GM12878 (cell line): ENCODE measurements at regions not wholly inside any gene's neighbourhood (a gene's known extent, or its start where the extent isn't known, plus 50 kb on each side); places are given as distances from the start of the nearest gene placed in this dataset.

ENCODE experiments used
- ATAC-seq: fragments of 200-7000 bp; cut with Tn5 transposase; 3 replicates; pipeline ENCODE4 v1.9.1; 2020; ENCODE audit warnings: mild to moderate bottlenecking, moderate library complexity
- BruUV-seq: library from RNA; stranded (reverse); fragments of 400-500 nt; replicated peaks from 2 replicates; lab custom pipeline; 2021; lab: Mats Ljungman, UMichigan
- CTCF ChIA-PET: fragments of 300-600 bp; sonication (Branson Sonifier 250); formaldehyde crosslinking; extraction: SDS; loops from one replicate; lab custom pipeline; 2021; ENCODE audit warnings: inconsistent platforms; lab: Yijun Ruan, JAX
- POLR2A ChIA-PET: fragments of 350-600 bp; formaldehyde crosslinking; extraction: SDS; loops from one replicate; lab custom pipeline; 2021; ENCODE audit warnings: inconsistent platforms; lab: Charles Lee
- RAD21 ChIA-PET: fragments of 300-600 bp; sonication (Branson Sonifier 250); formaldehyde crosslinking; loops from one replicate; lab custom pipeline; 2023; ENCODE audit warnings: antibody characterized with exemption; ENCODE audit not compliant: unreplicated experiment; lab: Charles Lee
- SMC1A ChIA-PET: fragments of 300-600 bp; sonication (Branson Sonifier 250); formaldehyde crosslinking; loops from one replicate; lab custom pipeline; 2023; ENCODE audit not compliant: unreplicated experiment, uncharacterized antibody; lab: Charles Lee
- DNase-seq: peaks from one replicate; pipeline ENCODE4 v3.0.0-alpha.2; 2011; ENCODE audit warnings: low read depth, low spot score
- FAIRE-seq: peaks from 3 replicates; lab custom pipeline; 2011; peaks lifted over from hg19 to GRCh38; lab: Jason Lieb, UNC
- H2AFZ ChIP-seq: 2 replicates; pipeline ENCODE4 v1.6.0; 2011; ENCODE audit warnings: low read depth, low read length, control low read depth; ENCODE audit not compliant: control insufficient read depth
- H3K27ac ChIP-seq: 2 replicates; pipeline ENCODE4 v1.5.1; 2011; ENCODE audit warnings: control low read depth; ENCODE audit not compliant: control insufficient read depth, insufficient read depth
- H3K27me3 ChIP-seq, 2 experiments: replicated peaks in 1 of 2; 2 replicates each; pipeline versions ENCODE4 v1.6.0 to v1.6.1; 2011; ENCODE audit warnings: low read length in 1 of 2; ENCODE audit not compliant: control insufficient read depth in 2 of 2, insufficient read depth in 2 of 2
- H3K36me3 ChIP-seq, 2 experiments: 2 replicates each; pipeline ENCODE4 v1.5.1; 2011; ENCODE audit warnings: low read length in 1 of 2; ENCODE audit not compliant: control insufficient read depth in 2 of 2, insufficient read depth in 2 of 2
- H3K4me1 ChIP-seq: 2 replicates; pipeline ENCODE4 v1.6.1; 2011; ENCODE audit warnings: mild to moderate bottlenecking, low read length, moderate library complexity, mixed read lengths; ENCODE audit not compliant: control insufficient read depth, insufficient read depth
- H3K4me2 ChIP-seq: 2 replicates; pipeline ENCODE4 v1.6.0; 2011; ENCODE audit warnings: control low read depth; ENCODE audit not compliant: control insufficient read depth, insufficient read depth
- H3K4me3 ChIP-seq: fragments of 200-600 bp; sonication (generic); 2 replicates; pipeline ENCODE4 v1.5.1; 2016
- H3K79me2 ChIP-seq: 2 replicates; pipeline ENCODE4 v1.6.0; 2011; ENCODE audit warnings: low read length; ENCODE audit not compliant: control insufficient read depth, insufficient read depth
- H3K9ac ChIP-seq: 2 replicates; pipeline ENCODE4 v1.8.0; 2011; ENCODE audit warnings: low read length, control low read depth, mixed read lengths; ENCODE audit not compliant: control insufficient read depth, insufficient read depth
- H3K9me3 ChIP-seq: replicated peaks from 3 replicates; pipeline ENCODE4 v1.5.1; 2011; ENCODE audit warnings: mild to moderate bottlenecking, low read length; ENCODE audit not compliant: control insufficient read depth, insufficient read depth
- H4K20me1 ChIP-seq: 2 replicates; pipeline ENCODE4 v1.6.0; 2011; ENCODE audit not compliant: control insufficient read depth, insufficient read depth
- ATF7 ChIP-seq: fragments of 450-650 bp; IDR thresholded peaks from 2 replicates; pipeline ENCODE4 v1.6.1; 2016; ENCODE audit warnings: low read depth, mild to moderate bottlenecking
- BACH1 ChIP-seq: fragments of 450-650 bp; IDR thresholded peaks from 2 replicates; pipeline ENCODE4 v1.6.1; 2017; ENCODE audit warnings: mild to moderate bottlenecking, borderline replicate concordance
- EGR1 ChIP-seq, 2 experiments: IDR thresholded peaks; 1 replicate in 1 of 2; 2 replicates in 1 of 2; pipeline ENCODE4 v1.6.1; 2011 to 2012; ENCODE audit warnings: low read depth in 2 of 2, low read length in 2 of 2, borderline replicate concordance in 1 of 2, mild to moderate bottlenecking in 1 of 2, moderate library complexity in 1 of 2
- GABPA ChIP-seq: IDR thresholded peaks from 2 replicates; pipeline ENCODE4 v1.6.1; 2014; ENCODE audit warnings: antibody characterized with exemption, low read depth, mild to moderate bottlenecking, inconsistent platforms
- HDAC2 ChIP-seq: fragments of 200-600 bp; sonication (generic); IDR thresholded peaks from 2 replicates; pipeline ENCODE4 v1.6.1; 2017
- IKZF1 ChIP-seq: fragments of 450-650 bp; conservative IDR thresholded peaks from 2 replicates; pipeline ENCODE4 v1.6.1; 2017; ENCODE audit warnings: antibody characterized with exemption, mild to moderate bottlenecking
- LARP7 ChIP-seq: fragments of 450-650 bp; IDR thresholded peaks from 2 replicates; pipeline ENCODE4 v1.6.1; 2017; ENCODE audit warnings: mild to moderate bottlenecking
- MTA3 ChIP-seq: IDR thresholded peaks from 2 replicates; pipeline ENCODE4 v1.6.1; 2012; ENCODE audit warnings: low read length, inconsistent platforms, borderline replicate concordance
- SUPT20H ChIP-seq: IDR thresholded peaks from 2 replicates; pipeline ENCODE4 v1.6.1; 2011; ENCODE audit warnings: low read depth, mild to moderate bottlenecking, low read length, moderate library complexity, borderline replicate concordance; ENCODE audit not compliant: control insufficient read depth
- ZBED1 ChIP-seq: IDR thresholded peaks from 2 replicates; pipeline ENCODE4 v1.6.1; 2016; ENCODE audit warnings: borderline replicate concordance
- ZSCAN29 ChIP-seq: fragments of 450-650 bp; IDR thresholded peaks from 2 replicates; pipeline ENCODE4 v1.6.1; 2017; ENCODE audit warnings: mild to moderate bottlenecking, moderate library complexity
- WGBS: methylation state at CpG from one replicate; pipeline ENCODE4 v1.1.6; 2016; ENCODE audit warnings: low lambda C conversion rate; ENCODE audit not compliant: insufficient replicate concordance, insufficient coverage; ENCODE audit errors: missing lambda C conversion rate; 5-methylcytosine and 5-hydroxymethylcytosine counted together
- in situ Hi-C: fragments of 300-500 bp; cut with MboI; formaldehyde crosslinking; loops from 9 replicates; pipeline ENCODE4 v1.14.3; 2018; ENCODE audit warnings: mixed read lengths
- intact Hi-C: fragments of 100-400 bp; cut with micrococcal nuclease; formaldehyde crosslinking; loops from one replicate; pipeline ENCODE4 v1.14.2; 2022; ENCODE audit not compliant: unreplicated experiment
- TF ChIP-seq, protein P1 (sequence below): fragments of 450-650 bp; IDR thresholded peaks from 2 replicates; pipeline ENCODE4 v1.6.1; 2017; ENCODE audit warnings: mild to moderate bottlenecking, moderate library complexity
- TF ChIP-seq, protein P2 (sequence below): IDR thresholded peaks from 2 replicates; pipeline ENCODE4 v1.6.1; 2011; ENCODE audit warnings: borderline replicate concordance, low read depth, mild to moderate bottlenecking, moderate library complexity, mixed read lengths, low read length; ENCODE audit not compliant: insufficient read depth; ENCODE audit errors: extremely low read length
- TF ChIP-seq, protein P3 (sequence below): IDR thresholded peaks from 2 replicates; pipeline ENCODE4 v1.6.1; 2012; ENCODE audit warnings: low read depth, low read length, improper control_type of control experiment
- TF ChIP-seq, protein P4 (sequence below): fragments of 450-650 bp; formaldehyde crosslinking; IDR thresholded peaks from 2 replicates; pipeline ENCODE4 v1.4.0; 2020; ENCODE audit warnings: mild to moderate bottlenecking, moderate library complexity

DNA sequence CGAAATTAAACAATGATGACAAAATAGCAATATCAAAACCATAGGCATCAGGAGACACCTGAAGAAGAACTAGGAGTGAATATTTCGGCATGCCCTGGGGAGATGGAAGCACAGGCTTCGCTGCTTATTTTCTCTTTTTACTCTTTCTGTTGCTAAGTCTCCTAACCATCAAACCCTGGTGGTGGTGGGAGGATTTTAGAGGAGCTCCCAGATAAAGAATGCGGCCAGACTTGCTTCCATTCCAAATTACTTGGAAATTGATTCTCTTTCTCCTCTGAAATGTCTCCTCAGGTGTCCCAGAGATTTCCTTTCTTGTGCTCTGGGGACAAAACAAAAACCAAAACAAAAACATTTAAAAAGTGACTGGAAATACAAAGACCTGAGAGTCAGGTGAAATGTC is 243.0 kb downstream of the KBTBD8 start (continued):
- TF ChIP-seq, protein P1, sequence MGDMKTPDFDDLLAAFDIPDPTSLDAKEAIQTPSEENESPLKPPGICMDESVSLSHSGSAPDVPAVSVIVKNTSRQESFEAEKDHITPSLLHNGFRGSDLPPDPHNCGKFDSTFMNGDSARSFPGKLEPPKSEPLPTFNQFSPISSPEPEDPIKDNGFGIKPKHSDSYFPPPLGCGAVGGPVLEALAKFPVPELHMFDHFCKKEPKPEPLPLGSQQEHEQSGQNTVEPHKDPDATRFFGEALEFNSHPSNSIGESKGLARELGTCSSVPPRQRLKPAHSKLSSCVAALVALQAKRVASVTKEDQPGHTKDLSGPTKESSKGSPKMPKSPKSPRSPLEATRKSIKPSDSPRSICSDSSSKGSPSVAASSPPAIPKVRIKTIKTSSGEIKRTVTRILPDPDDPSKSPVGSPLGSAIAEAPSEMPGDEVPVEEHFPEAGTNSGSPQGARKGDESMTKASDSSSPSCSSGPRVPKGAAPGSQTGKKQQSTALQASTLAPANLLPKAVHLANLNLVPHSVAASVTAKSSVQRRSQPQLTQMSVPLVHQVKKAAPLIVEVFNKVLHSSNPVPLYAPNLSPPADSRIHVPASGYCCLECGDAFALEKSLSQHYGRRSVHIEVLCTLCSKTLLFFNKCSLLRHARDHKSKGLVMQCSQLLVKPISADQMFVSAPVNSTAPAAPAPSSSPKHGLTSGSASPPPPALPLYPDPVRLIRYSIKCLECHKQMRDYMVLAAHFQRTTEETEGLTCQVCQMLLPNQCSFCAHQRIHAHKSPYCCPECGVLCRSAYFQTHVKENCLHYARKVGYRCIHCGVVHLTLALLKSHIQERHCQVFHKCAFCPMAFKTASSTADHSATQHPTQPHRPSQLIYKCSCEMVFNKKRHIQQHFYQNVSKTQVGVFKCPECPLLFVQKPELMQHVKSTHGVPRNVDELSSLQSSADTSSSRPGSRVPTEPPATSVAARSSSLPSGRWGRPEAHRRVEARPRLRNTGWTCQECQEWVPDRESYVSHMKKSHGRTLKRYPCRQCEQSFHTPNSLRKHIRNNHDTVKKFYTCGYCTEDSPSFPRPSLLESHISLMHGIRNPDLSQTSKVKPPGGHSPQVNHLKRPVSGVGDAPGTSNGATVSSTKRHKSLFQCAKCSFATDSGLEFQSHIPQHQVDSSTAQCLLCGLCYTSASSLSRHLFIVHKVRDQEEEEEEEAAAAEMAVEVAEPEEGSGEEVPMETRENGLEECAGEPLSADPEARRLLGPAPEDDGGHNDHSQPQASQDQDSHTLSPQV: no peak
- TF ChIP-seq BACH1: no peak
- TF ChIP-seq, all 136 proteins: peak for 0

DNA sequence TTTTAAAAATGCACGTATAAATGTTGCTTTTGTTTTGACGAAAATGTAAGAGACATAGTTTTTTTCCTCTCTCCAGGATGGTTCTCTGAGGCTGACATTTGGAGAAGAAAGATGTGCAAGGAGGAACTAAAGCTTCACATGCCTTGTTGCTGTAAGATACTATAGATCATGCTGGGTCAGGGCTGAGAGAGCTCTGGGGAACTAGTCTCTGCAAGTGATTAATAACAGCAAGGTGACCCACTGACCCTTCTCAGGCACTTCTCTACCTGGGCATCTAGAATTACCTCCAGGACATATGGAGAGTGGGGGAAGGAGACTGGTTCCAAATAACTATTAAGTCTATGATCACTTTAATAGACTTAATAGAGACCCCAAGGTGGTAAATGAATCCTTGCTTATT is 246.0 kb downstream of the KBTBD8 start:
- Histone ChIP-seq H3K27me3 (peaks cover 0 to 1% of the 10 kb centered on the region in 2 experiments; a peak in 1 of 4 replicates), H3K27ac (no peak overlapping the region), H2AFZ (no peak overlapping the region), H3K36me3 (no peaks in the 10 kb centered on the region), H3K4me2 (no peak overlapping the region), H3K4me1 (no peaks in the 10 kb centered on the region), H3K79me2 (no peaks in the 10 kb centered on the region), H3K9me3 (no peaks in the 10 kb centered on the region), H3K4me3 (no peak overlapping the region), H4K20me1 (no peaks in the 10 kb centered on the region), H3K9ac (no peak overlapping the region)
- ChIA-PET SMC1A (interaction anchor here (0.6 kb wide), 1 partner anchor 14 kb away, joined by 3 read pairs; no protein-coding TSS in a partner anchor), POLR2A (no interaction called here), CTCF (interaction anchor here (0.8 kb wide), 1 partner anchor 130 kb away, joined by 3 read pairs; no protein-coding TSS in a partner anchor), RAD21 (no interaction called here)
- in situ Hi-C loops: no loop called here
- ATAC-seq (no peak), FAIRE-seq (no peak), DNase-seq (no peak)
- WGBS: 23% methylated on average over 2 of the region's 2 CpGs
- intact Hi-C loops: no loop called here
- BruUV-seq: no TSS peak
- TF ChIP-seq HDAC2 (no peak), SUPT20H (no peak), EGR1 (IDR thresholded peaks at IDR 0.05; ENCODE audit: borderline replicate concordance in 1 of 2, low read depth in 2 of 2, low read length in 2 of 2) (no peak), GABPA (no peak), ZBED1 (no peak), LARP7 (no peak), ZSCAN29 (no peak), MTA3 (no peak), ATF7 (no peak), IKZF1 (no peak)
- TF ChIP-seq, protein P2, sequence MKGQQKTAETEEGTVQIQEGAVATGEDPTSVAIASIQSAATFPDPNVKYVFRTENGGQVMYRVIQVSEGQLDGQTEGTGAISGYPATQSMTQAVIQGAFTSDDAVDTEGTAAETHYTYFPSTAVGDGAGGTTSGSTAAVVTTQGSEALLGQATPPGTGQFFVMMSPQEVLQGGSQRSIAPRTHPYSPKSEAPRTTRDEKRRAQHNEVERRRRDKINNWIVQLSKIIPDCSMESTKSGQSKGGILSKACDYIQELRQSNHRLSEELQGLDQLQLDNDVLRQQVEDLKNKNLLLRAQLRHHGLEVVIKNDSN: no peak
- TF ChIP-seq, protein P3, sequence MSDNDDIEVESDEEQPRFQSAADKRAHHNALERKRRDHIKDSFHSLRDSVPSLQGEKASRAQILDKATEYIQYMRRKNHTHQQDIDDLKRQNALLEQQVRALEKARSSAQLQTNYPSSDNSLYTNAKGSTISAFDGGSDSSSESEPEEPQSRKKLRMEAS: no peak
- TF ChIP-seq, protein P4, sequence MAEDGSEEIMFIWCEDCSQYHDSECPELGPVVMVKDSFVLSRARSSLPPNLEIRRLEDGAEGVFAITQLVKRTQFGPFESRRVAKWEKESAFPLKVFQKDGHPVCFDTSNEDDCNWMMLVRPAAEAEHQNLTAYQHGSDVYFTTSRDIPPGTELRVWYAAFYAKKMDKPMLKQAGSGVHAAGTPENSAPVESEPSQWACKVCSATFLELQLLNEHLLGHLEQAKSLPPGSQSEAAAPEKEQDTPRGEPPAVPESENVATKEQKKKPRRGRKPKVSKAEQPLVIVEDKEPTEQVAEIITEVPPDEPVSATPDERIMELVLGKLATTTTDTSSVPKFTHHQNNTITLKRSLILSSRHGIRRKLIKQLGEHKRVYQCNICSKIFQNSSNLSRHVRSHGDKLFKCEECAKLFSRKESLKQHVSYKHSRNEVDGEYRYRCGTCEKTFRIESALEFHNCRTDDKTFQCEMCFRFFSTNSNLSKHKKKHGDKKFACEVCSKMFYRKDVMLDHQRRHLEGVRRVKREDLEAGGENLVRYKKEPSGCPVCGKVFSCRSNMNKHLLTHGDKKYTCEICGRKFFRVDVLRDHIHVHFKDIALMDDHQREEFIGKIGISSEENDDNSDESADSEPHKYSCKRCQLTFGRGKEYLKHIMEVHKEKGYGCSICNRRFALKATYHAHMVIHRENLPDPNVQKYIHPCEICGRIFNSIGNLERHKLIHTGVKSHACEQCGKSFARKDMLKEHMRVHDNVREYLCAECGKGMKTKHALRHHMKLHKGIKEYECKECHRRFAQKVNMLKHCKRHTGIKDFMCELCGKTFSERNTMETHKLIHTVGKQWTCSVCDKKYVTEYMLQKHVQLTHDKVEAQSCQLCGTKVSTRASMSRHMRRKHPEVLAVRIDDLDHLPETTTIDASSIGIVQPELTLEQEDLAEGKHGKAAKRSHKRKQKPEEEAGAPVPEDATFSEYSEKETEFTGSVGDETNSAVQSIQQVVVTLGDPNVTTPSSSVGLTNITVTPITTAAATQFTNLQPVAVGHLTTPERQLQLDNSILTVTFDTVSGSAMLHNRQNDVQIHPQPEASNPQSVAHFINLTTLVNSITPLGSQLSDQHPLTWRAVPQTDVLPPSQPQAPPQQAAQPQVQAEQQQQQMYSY (CRISPR knock-in tag): no peak
